Peyer's patch (tissue), 4 donors: ENCODE measurements at regions not wholly inside any gene's neighbourhood (a gene's known extent, or its start where the extent isn't known, plus 50 kb on each side); places are given as distances from the start of the nearest gene placed in this dataset.

ENCODE experiments used
- POLR2A ChIP-seq, 2 donors: fragments of 450-650 bp; IDR thresholded peaks; one replicate each; pipeline ENCODE4 v1.5.1; 2017; ENCODE audit warnings: antibody characterized with exemption in 2 of 2, mild to moderate bottlenecking in 2 of 2, moderate library complexity in 2 of 2
- TF ChIP-seq, protein P1 (sequence below), 6 experiments: fragments of 450-650 bp in 4 of 6; fragments of 200-600 bp in 2 of 6; sonication (generic) in 1 of 6; IDR thresholded peaks; one replicate each; pipeline ENCODE4 v1.5.1; 2017 to 2019; ENCODE audit warnings: antibody characterized with exemption in 6 of 6, mild to moderate bottlenecking in 3 of 6, moderate library complexity in 1 of 6

DNA sequence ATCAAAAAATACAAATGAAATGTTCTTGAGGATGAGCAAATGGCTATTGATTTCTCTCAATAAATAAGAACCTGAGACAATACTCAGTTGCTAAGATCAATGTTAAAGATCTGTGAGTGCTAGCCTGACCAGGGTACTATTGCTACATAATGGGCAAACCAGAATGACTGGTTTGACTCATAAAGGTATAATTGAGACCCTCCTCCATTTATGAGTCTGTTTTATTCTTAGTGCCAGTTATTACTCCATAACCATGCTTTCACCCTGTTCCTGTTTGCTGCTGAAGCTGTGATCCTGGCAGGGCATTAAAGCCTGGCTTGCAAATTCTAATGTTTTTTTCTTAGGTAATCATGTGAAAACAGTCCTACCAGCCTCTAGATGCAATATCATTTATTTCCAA, 56.6 kb upstream of the PPM1B start:
- TF ChIP-seq, protein P1, sequence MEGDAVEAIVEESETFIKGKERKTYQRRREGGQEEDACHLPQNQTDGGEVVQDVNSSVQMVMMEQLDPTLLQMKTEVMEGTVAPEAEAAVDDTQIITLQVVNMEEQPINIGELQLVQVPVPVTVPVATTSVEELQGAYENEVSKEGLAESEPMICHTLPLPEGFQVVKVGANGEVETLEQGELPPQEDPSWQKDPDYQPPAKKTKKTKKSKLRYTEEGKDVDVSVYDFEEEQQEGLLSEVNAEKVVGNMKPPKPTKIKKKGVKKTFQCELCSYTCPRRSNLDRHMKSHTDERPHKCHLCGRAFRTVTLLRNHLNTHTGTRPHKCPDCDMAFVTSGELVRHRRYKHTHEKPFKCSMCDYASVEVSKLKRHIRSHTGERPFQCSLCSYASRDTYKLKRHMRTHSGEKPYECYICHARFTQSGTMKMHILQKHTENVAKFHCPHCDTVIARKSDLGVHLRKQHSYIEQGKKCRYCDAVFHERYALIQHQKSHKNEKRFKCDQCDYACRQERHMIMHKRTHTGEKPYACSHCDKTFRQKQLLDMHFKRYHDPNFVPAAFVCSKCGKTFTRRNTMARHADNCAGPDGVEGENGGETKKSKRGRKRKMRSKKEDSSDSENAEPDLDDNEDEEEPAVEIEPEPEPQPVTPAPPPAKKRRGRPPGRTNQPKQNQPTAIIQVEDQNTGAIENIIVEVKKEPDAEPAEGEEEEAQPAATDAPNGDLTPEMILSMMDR (IDR thresholded peaks at IDR 0.05), result no peak
- no peak for TF ChIP-seq POLR2A (IDR thresholded peaks at IDR 0.05)
